ENCODE measurements at regions not wholly inside any gene's neighbourhood (a gene's known extent, or its start where the extent isn't known, plus 50 kb on each side); places are given as distances from the start of the nearest gene placed in this dataset.
"Not testable (repeated sequence)": the region's sequence is repeated elsewhere in the genome, so short reads cannot be mapped to it uniquely, and the experiment has no call there.

DNA sequence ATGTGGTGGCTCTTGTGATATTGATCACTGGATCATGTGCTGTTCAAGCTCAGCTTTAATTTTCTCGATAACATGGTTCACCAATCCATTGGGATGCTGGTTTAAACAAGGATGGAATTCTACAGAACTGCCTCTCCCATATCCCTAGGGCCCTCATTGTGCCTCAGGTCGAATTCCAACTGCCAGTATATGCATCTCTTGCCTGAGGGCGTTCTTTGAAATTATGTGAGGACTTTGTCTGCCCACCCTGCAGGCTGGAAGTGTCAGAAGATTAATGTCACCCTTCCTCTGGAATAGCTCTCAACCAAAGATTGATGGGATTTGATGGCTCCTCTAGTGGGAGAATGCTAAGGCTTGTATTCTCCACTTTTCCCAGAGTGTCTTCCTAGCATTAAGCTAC, 175.6 kb upstream of the GALNT15 start:
- DNase-seq (ENCODE audit: low spot score in 2 of 2), result no peak
- Histone ChIP-seq H3K9me3 (no peaks in the 10 kb centered on the region), H3K36me3 (replicated peaks) (no peaks in the 10 kb centered on the region), H3K4me1 (peaks cover 3% of the 10 kb centered on the region; the same call in 1 of the 2 replicates), H3K4me3 (no peak overlapping the region), H3K27me3 (ENCODE audit: low read depth) (no peaks in the 10 kb centered on the region)
- in situ Hi-C loops (cut with MboI; ENCODE audit: low sequenced_read_pairs), result no loop called here

- H3K36me3 ChIP-seq (replicated peaks), result no peaks in the 10 kb centered on the region
- peaks cover 9% of the 10 kb centered on the region; the same call in 1 of the 2 replicates for H3K4me1 ChIP-seq
- no peak for DNase-seq (ENCODE audit: low spot score in 2 of 2)
- no peaks in the 10 kb centered on the region; the same call in 1 of the 2 replicates for H3K9me3 ChIP-seq
- in situ Hi-C loops (cut with MboI; ENCODE audit: low sequenced_read_pairs), result no loop called here
- H3K27me3 ChIP-seq (ENCODE audit: low read depth), result no peaks in the 10 kb centered on the region
- H3K4me3 ChIP-seq, result no peak overlapping the region
Observed at GRCh38 chr3:16004812-16005211, 169.7 kb upstream of the GALNT15 start.

DNA sequence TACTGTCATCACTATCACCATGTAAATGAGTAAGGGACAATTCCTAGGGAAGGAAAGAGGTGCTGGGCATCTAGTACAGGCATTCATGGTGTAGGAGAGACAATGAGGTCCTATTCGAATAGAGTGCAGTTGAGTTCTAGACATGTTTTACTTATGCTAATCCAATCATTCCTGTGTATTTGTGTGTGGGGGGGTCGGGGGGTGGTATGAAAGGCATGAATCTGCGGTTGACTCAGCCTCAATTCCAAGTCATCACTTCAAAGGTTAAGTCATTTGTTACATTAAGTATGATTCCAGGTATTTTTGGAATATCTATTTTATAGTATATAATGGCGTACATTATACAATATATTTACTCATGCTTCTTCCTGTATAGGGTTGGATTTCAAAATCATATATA, 163.1 kb upstream of the GALNT15 start:
- Histone ChIP-seq H3K4me3 (no peak overlapping the region), H3K27me3 (ENCODE audit: low read depth) (no peaks in the 10 kb centered on the region), H3K4me1 (no peaks in the 10 kb centered on the region), H3K36me3 (replicated peaks) (no peaks in the 10 kb centered on the region), H3K9me3 (no peaks in the 10 kb centered on the region)
- DNase-seq (ENCODE audit: low spot score in 2 of 2), result no peak
- in situ Hi-C loops (cut with MboI; ENCODE audit: low sequenced_read_pairs), result no loop called here

- H3K9me3 ChIP-seq, result no peaks in the 10 kb centered on the region
- in situ Hi-C loops (cut with MboI; ENCODE audit: low sequenced_read_pairs), result no loop called here
- no peaks in the 10 kb centered on the region for H3K4me1 ChIP-seq
- no peak overlapping the region for H3K4me3 ChIP-seq
- H3K27me3 ChIP-seq (ENCODE audit: low read depth), result no peaks in the 10 kb centered on the region
- H3K36me3 ChIP-seq (replicated peaks), result no peaks in the 10 kb centered on the region
- no peak for DNase-seq (ENCODE audit: low spot score in 2 of 2)
Observed at GRCh38 chr3:16012086-16012485, 162.4 kb upstream of the GALNT15 start.

- in situ Hi-C loops (cut with MboI; ENCODE audit: low sequenced_read_pairs), result no loop called here
- Histone ChIP-seq H3K9me3 (no peaks in the 10 kb centered on the region), H3K27me3 (ENCODE audit: low read depth) (no peaks in the 10 kb centered on the region), H3K36me3 (replicated peaks) (no peaks in the 10 kb centered on the region), H3K4me3 (no peak overlapping the region), H3K4me1 (no peaks in the 10 kb centered on the region)
- DNase-seq (ENCODE audit: low spot score in 2 of 2), result no peak
Observed at GRCh38 chr3:16013568-16013967, 160.9 kb upstream of the GALNT15 start.

DNA sequence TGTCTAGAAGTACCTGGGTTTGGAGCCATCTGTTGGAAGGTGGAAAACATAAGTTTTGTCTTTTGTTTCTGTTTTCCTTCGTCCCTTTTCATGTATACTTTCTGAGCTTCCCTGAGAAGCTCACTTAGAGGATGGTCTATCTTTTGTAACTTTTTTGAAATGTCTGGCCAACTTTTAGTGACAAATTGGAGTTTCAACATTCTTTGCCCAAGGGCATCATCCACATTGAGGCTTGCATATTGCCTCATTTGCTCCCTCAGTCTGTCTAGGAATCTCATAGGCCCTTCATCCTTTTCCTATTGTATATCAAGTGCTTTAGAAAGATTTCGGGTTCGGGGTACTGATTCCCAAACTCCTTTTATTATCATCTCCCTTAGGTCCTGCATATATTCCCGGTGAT, 152.7 kb upstream of the GALNT15 start:
- H3K27me3 ChIP-seq (ENCODE audit: low read depth); H3K4me1 ChIP-seq; DNase-seq (ENCODE audit: low spot score in 2 of 2); in situ Hi-C loops (cut with MboI; ENCODE audit: low sequenced_read_pairs); H3K4me3 ChIP-seq; H3K36me3 ChIP-seq (replicated peaks); H3K9me3 ChIP-seq: not testable (repeated sequence)

- not testable (repeated sequence) for H3K27me3 ChIP-seq (ENCODE audit: low read depth)
Observed at GRCh38 chr3:16023881-16024280, 150.6 kb upstream of the GALNT15 start.

GRCh38 chr3:16024548-16024947, 149.9 kb upstream of the GALNT15 start:
- Histone ChIP-seq H3K4me1 (no peaks in the 10 kb centered on the region), H3K36me3 (replicated peaks) (no peaks in the 10 kb centered on the region), H3K27me3 (ENCODE audit: low read depth) (no peaks in the 10 kb centered on the region), H3K9me3 (no peaks in the 10 kb centered on the region), H3K4me3 (no peak overlapping the region)
- in situ Hi-C loops (cut with MboI; ENCODE audit: low sequenced_read_pairs), result no loop called here
- no peak for DNase-seq (ENCODE audit: low spot score in 2 of 2)

More at GRCh38 chr3:16023881-16024280, 150.6 kb upstream of the GALNT15 start:
- H3K4me3 ChIP-seq; H3K4me1 ChIP-seq; H3K9me3 ChIP-seq; in situ Hi-C loops (cut with MboI; ENCODE audit: low sequenced_read_pairs); DNase-seq (ENCODE audit: low spot score in 2 of 2); H3K36me3 ChIP-seq (replicated peaks): not testable (repeated sequence)

DNA sequence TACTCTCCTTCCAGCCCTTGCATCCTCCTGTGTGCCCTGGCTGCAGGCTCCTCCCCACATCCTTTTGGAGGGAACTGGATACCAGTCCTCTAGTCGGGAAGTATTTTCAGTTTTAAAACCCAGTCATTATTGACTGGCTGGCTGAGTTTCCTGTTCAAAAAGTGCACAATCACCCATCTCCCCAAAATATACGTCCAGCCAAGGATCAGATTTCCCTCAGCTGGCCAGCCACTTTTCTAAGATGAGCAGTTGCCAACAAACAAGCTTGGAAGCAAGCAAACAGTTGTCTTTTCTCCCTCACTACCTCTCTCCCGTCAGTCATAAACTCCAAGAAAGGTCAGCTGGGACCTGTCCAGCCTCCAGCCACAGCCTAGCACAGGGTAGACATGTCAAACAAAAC, 147.7 kb upstream of the GALNT15 start:
- in situ Hi-C loops (cut with MboI; ENCODE audit: low sequenced_read_pairs), result no loop called here
- H3K4me1 ChIP-seq, result no peaks in the 10 kb centered on the region
- DNase-seq (ENCODE audit: low spot score in 2 of 2), result no peak
- no peaks in the 10 kb centered on the region for H3K9me3 ChIP-seq
- no peaks in the 10 kb centered on the region for H3K36me3 ChIP-seq (replicated peaks)
- H3K4me3 ChIP-seq, result no peak overlapping the region
- no peaks in the 10 kb centered on the region for H3K27me3 ChIP-seq (ENCODE audit: low read depth)

DNA sequence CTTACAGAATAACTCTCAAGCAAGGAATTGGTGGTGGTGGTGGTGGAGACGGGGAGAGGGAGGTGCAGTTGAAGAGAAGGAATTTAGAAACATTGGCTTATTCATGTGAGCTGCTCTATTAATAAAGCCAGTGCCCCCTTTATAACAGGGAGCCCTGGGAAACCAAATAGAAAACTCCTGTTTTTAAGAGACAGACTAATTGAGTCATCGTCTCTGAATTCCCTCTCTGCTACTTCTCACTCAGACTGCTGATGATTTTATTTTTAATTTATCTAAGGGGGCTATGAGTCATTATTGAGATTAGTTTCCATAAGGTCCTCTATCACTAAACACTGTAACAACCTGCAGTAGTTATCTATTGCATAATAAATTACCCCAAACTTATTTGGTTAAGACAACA, 145.9 kb upstream of the GALNT15 start:
- H3K4me3 ChIP-seq, result no peak overlapping the region
- H3K9me3 ChIP-seq, result no peaks in the 10 kb centered on the region
- no peaks in the 10 kb centered on the region for H3K27me3 ChIP-seq (ENCODE audit: low read depth)
- in situ Hi-C loops (cut with MboI; ENCODE audit: low sequenced_read_pairs), result no loop called here
- no peaks in the 10 kb centered on the region for H3K4me1 ChIP-seq
- no peaks in the 10 kb centered on the region for H3K36me3 ChIP-seq (replicated peaks)
- no peak for DNase-seq (ENCODE audit: low spot score in 2 of 2)

DNA sequence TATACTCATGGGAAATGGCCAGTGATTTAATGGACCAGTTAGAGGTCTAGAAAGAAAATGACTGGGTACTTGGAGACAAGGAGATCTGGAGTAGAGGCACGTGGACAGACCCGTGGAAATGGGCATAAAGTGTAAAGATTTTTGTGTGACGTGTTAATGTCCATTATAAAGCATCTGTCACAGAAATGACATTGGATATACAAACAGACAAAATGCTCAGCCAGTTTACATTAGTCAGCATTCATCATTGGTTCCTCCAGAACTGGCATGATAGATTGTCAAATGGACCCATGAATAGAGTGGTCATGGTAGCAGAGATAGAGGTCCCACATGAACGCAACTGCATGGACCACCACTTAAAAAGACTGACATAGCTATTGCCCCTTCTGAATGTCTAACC, 144.1 kb upstream of the GALNT15 start:
- no peaks in the 10 kb centered on the region for H3K4me1 ChIP-seq
- no peak overlapping the region for H3K4me3 ChIP-seq
- in situ Hi-C loops (cut with MboI; ENCODE audit: low sequenced_read_pairs), result no loop called here
- H3K36me3 ChIP-seq (replicated peaks), result no peaks in the 10 kb centered on the region
- H3K27me3 ChIP-seq (ENCODE audit: low read depth), result no peaks in the 10 kb centered on the region
- no peak for DNase-seq (ENCODE audit: low spot score in 2 of 2)
- no peaks in the 10 kb centered on the region for H3K9me3 ChIP-seq

GRCh38 chr3:16031434-16031833, 143.0 kb upstream of the GALNT15 start:
- no peaks in the 10 kb centered on the region for H3K27me3 ChIP-seq (ENCODE audit: low read depth)
- H3K9me3 ChIP-seq, result no peaks in the 10 kb centered on the region
- no peak for DNase-seq (ENCODE audit: low spot score in 2 of 2)
- no peaks in the 10 kb centered on the region for H3K4me1 ChIP-seq
- H3K4me3 ChIP-seq, result no peak overlapping the region
- no peaks in the 10 kb centered on the region for H3K36me3 ChIP-seq (replicated peaks)
- in situ Hi-C loops (cut with MboI; ENCODE audit: low sequenced_read_pairs), result no loop called here

GRCh38 chr3:16033889-16034687, 140.4 kb upstream of the GALNT15 start:
- DNase-seq (ENCODE audit: low spot score in 2 of 2), result no peak
- no peaks in the 10 kb centered on the region for H3K4me1 ChIP-seq
- no peaks in the 10 kb centered on the region for H3K9me3 ChIP-seq
- no peak overlapping the region for H3K4me3 ChIP-seq
- no peaks in the 10 kb centered on the region for H3K36me3 ChIP-seq (replicated peaks)
- H3K27me3 ChIP-seq (ENCODE audit: low read depth), result peaks cover 2% of the 10 kb centered on the region; the same call in 1 of the 2 replicates
- in situ Hi-C loops (cut with MboI; ENCODE audit: low sequenced_read_pairs), result no loop called here

DNA sequence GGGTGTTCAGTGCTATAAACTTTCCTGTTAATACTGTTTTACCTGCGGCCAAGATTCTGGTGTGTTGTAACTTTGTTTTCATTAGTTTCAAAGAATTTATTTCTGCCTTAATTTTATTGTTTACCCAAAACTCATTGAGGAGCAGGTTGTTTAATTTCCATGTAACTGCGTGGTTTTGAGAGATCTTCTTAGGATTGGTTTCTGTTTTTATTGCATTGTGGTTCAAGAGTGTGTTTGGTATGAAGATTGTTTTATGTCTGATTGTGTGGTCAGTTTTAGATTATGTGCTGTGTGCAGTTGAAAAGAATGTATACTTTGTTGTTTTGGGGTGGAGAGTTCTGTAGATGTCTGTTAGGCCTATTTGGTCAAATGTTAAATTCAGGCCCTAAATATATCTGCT, 133.5 kb upstream of the GALNT15 start:
- H3K4me1 ChIP-seq, result no peaks in the 10 kb centered on the region
- in situ Hi-C loops (cut with MboI; ENCODE audit: low sequenced_read_pairs), result no loop called here

More for the DNA sequence above, 133.5 kb upstream of the GALNT15 start:
- Histone ChIP-seq H3K27me3 (ENCODE audit: low read depth) (peaks cover 2% of the 10 kb centered on the region; the same call in 1 of the 2 replicates), H3K9me3 (no peaks in the 10 kb centered on the region), H3K4me3 (no peak overlapping the region), H3K36me3 (replicated peaks) (no peaks in the 10 kb centered on the region)
- no peak for DNase-seq (ENCODE audit: low spot score in 2 of 2)

Data from HAP-1 (cell line).